ENCODE measurements at regions not wholly inside any gene's neighbourhood (a gene's known extent, or its start where the extent isn't known, plus 50 kb on each side); places are given as distances from the start of the nearest gene placed in this dataset.

GRCh38 chr5:118126159-118126558 is 862.2 kb downstream of the DTWD2 start:
- no peak for TF ChIP-seq CTCF (conservative IDR thresholded peaks at IDR 0.05 in 1 of 2, IDR thresholded peaks at IDR 0.05 in 1 of 2; ENCODE audit: extremely low read depth in 1 of 2, insufficient read depth in 1 of 2, low read depth in 1 of 2, low read length in 2 of 2)
- no peak for TF ChIP-seq EZH2 (IDR thresholded peaks at IDR 0.05; ENCODE audit: borderline replicate concordance, low read length)

All from mammary epithelial cell (primary cell).